ENCODE measurements at regions not wholly inside any gene's neighbourhood (a gene's known extent, or its start where the extent isn't known, plus 50 kb on each side); places are given as distances from the start of the nearest gene placed in this dataset.

GRCh38 chr6:92934625-92935024, 484.7 kb downstream of the EPHA7 start:
- Histone ChIP-seq H3K56ac (replicated peaks; ENCODE audit: insufficient read length, low read depth, low read length) (no peak overlapping the region), H4K20me1 (replicated peaks in 1 of 2; ENCODE audit: control insufficient read depth in 1 of 2, insufficient read depth in 2 of 2, low read length in 2 of 2) (no peaks in the 10 kb centered on the region), H4K91ac (replicated peaks; ENCODE audit: insufficient read length, low read length) (no peak overlapping the region), H2BK12ac (ENCODE audit: low read depth, low read length) (no peak overlapping the region), H3K9me3 (ENCODE audit: insufficient read depth in 2 of 2, low read depth in 1 of 2, low read length in 1 of 2) (0 out of 4 replicates have a peak, but pooled peaks cover 3 to 9% of the 10 kb centered on the region in 2 experiments), H3K27ac (ENCODE audit: low read depth, low read length) (no peak overlapping the region), H4K8ac (ENCODE audit: extremely low read depth, insufficient read depth, low read length) (no peak overlapping the region), H2BK120ac (replicated peaks; ENCODE audit: low read depth, low read length) (no peak overlapping the region), H3K23ac (ENCODE audit: insufficient read length) (no peak overlapping the region), H2BK20ac (ENCODE audit: low read length) (no peak overlapping the region), H3K79me2 (ENCODE audit: control insufficient read depth in 1 of 2, insufficient read depth in 2 of 2, low read length in 2 of 2) (no peaks in the 10 kb centered on the region), H3K36me3 (ENCODE audit: control insufficient read depth in 2 of 4, insufficient read depth in 4 of 4, low read length in 3 of 4) (no peaks in the 10 kb centered on the region), H3K9ac (replicated peaks in 1 of 4; ENCODE audit: extremely low read depth in 1 of 4, low read depth in 3 of 4, low read length in 3 of 4) (no peak overlapping the region), H3K4me1 (replicated peaks in 1 of 4; ENCODE audit: control insufficient read depth in 3 of 4, insufficient read depth in 4 of 4, low read length in 3 of 4) (no peaks in the 10 kb centered on the region), H3K4me3 (ENCODE audit: extremely low read depth in 1 of 4, insufficient read depth in 2 of 4, low read depth in 3 of 4, low read length in 4 of 4) (no peak overlapping the region), H2AK5ac (ENCODE audit: low read depth, low read length) (no peak overlapping the region), H2BK15ac (ENCODE audit: low read length) (no peak overlapping the region), H3K14ac (ENCODE audit: insufficient read length) (no peak overlapping the region), H4K5ac (ENCODE audit: insufficient read length, low read depth, low read length) (no peak overlapping the region), H2AFZ (ENCODE audit: low read length) (no peak overlapping the region), H2BK5ac (ENCODE audit: low read depth, low read length) (no peak overlapping the region), H3K18ac (ENCODE audit: extremely low read depth, low read length) (no peak overlapping the region), H3K27me3 (replicated peaks in 1 of 4; ENCODE audit: control insufficient read depth in 3 of 4, extremely low read depth in 1 of 4, insufficient read depth in 3 of 4, low read length in 3 of 4) (no peaks in the 10 kb centered on the region), H3K23me2 (ENCODE audit: low read depth, low read length) (no peaks in the 10 kb centered on the region), H3K4me2 (ENCODE audit: insufficient read depth in 1 of 2, low read depth in 2 of 2, low read length in 2 of 2) (no peak overlapping the region), H3K4ac (replicated peaks; ENCODE audit: insufficient read length, low read depth, low read length) (no peak overlapping the region), H3K79me1 (ENCODE audit: low read depth, low read length) (no peaks in the 10 kb centered on the region)
- CTCF ChIA-PET (ENCODE audit: partially characterized antibody), result no interaction called here
- no peak for DNase-seq (ENCODE audit: low read depth in 1 of 2, low spot score in 2 of 2)
- 100% methylated on average over 1 of the region's 1 CpG; no CpG with 5 or more reads in 1 of the 2 experiments for WGBS, 2 experiments (ENCODE audit: extremely low coverage in 1 of 2, insufficient coverage in 1 of 2, insufficient read length in 1 of 2, insufficient replicate concordance in 2 of 2, low coverage in 1 of 2, low lambda C conversion rate in 2 of 2, missing lambda C conversion rate in 1 of 2)
- FAIRE-seq, result no peak
- POLR2A ChIA-PET (ENCODE audit: partially characterized antibody), result no interaction called here
- no peak for TF ChIP-seq CHD1 (IDR thresholded peaks at IDR 0.05; ENCODE audit: low read depth, low read length)
- TF ChIP-seq SP4 (IDR thresholded peaks at IDR 0.05; ENCODE audit: low read length), result no peak
- no peak for TF ChIP-seq EP300 (IDR thresholded peaks at IDR 0.05; ENCODE audit: borderline replicate concordance in 1 of 2, low read depth in 2 of 2, low read length in 2 of 2)
- no peak for TF ChIP-seq POU5F1 (IDR thresholded peaks at IDR 0.05; ENCODE audit: low read depth, low read length)
- TF ChIP-seq ATF2 (IDR thresholded peaks at IDR 0.05; ENCODE audit: low read length), result no peak
- no peak for TF ChIP-seq RBBP5 (IDR thresholded peaks at IDR 0.05; ENCODE audit: borderline replicate concordance, low read depth, low read length)
- no peak for TF ChIP-seq JUN (IDR thresholded peaks at IDR 0.05; ENCODE audit: low read depth, low read length)
- TF ChIP-seq ATF3 (IDR thresholded peaks at IDR 0.05; ENCODE audit: insufficient read depth, low read depth, low read length), result no peak
- TF ChIP-seq BRCA1 (IDR thresholded peaks at IDR 0.05; ENCODE audit: low read depth, low read length), result no peak
- TF ChIP-seq EZH2 (IDR thresholded peaks at IDR 0.05; ENCODE audit: low read depth, low read length, severe bottlenecking), result no peak
- TF ChIP-seq EGR1 (IDR thresholded peaks at IDR 0.05; ENCODE audit: borderline replicate concordance, low read depth, low read length), result no peak
- TF ChIP-seq SP1 (IDR thresholded peaks at IDR 0.05; ENCODE audit: low read depth, low read length), result no peak
- TF ChIP-seq CHD2 (IDR thresholded peaks at IDR 0.05; ENCODE audit: low read length), result no peak
- no peak for TF ChIP-seq KDM5A (IDR thresholded peaks at IDR 0.05; ENCODE audit: low read length)

Measured in H1 (cell line).